Panc1 (cell line): ENCODE measurements at regions not wholly inside any gene's neighbourhood (a gene's known extent, or its start where the extent isn't known, plus 50 kb on each side); places are given as distances from the start of the nearest gene placed in this dataset.

Experiments used
- ATAC-seq: fragments of 200-7000 bp; cut with Tn5 transposase; 2 replicates; pipeline ENCODE4 v1.9.1; 2020; ENCODE audit warnings: mild to moderate bottlenecking, moderate library complexity
- BruUV-seq: library from RNA; stranded (reverse); fragments of 400-500 nt; replicated peaks from 2 replicates; lab custom pipeline; 2021; lab: Mats Ljungman, UMichigan
- CTCF ChIA-PET: fragments of 300-600 bp; sonication (Branson Sonifier 250); formaldehyde crosslinking; loops from one replicate; lab custom pipeline; 2022; ENCODE audit warnings: antibody characterized with exemption; lab: Charles Lee
- POLR2A ChIA-PET: fragments of 300-600 bp; sonication (Branson Sonifier 250); formaldehyde crosslinking; loops from one replicate; lab custom pipeline; 2022; ENCODE audit warnings: antibody characterized with exemption; lab: Charles Lee
- DNase-seq: peaks from one replicate; pipeline ENCODE4 v3.0.0-alpha.2; 2010; ENCODE audit warnings: low read depth, low spot score
- H3K27ac ChIP-seq: 2 replicates; pipeline ENCODE4 v1.5.1; 2011; ENCODE audit warnings: mild to moderate bottlenecking, low read length, inconsistent platforms
- H3K27me3 ChIP-seq: fragments of 200-500 bp; sonication (Bioruptor generic); 2 replicates; pipeline ENCODE4 v1.6.0; 2014; ENCODE audit warnings: low read length, inconsistent platforms; ENCODE audit not compliant: control insufficient read depth, insufficient read depth
- H3K36me3 ChIP-seq: fragments of 200-500 bp; sonication (Bioruptor generic); 2 replicates; pipeline ENCODE4 v1.5.1; 2014; ENCODE audit warnings: inconsistent platforms, mild to moderate bottlenecking, low read length, moderate library complexity; ENCODE audit not compliant: control insufficient read depth, insufficient read depth
- H3K4me1 ChIP-seq: 2 replicates; pipeline ENCODE4 v1.5.1; 2011; ENCODE audit warnings: inconsistent platforms, mild to moderate bottlenecking, low read length, moderate library complexity; ENCODE audit not compliant: control insufficient read depth, insufficient read depth
- H3K4me3 ChIP-seq, 2 experiments: 2 replicates each; pipeline ENCODE4 v1.5.1; 2011 to 2012; ENCODE audit warnings: low read depth in 2 of 2, low read length in 2 of 2, mild to moderate bottlenecking in 2 of 2, inconsistent platforms in 1 of 2, moderate library complexity in 1 of 2
- H3K9me3 ChIP-seq: fragments of 200-500 bp; sonication (Bioruptor generic); 2 replicates; pipeline ENCODE4 v1.5.1; 2014; ENCODE audit warnings: low read depth, mild to moderate bottlenecking, inconsistent platforms, low read length, moderate library complexity; ENCODE audit not compliant: control insufficient read depth, insufficient read depth
- CTCF ChIP-seq: fragments of 450-650 bp; IDR thresholded peaks from 2 replicates; pipeline ENCODE4 v1.5.1; 2017; ENCODE audit warnings: mild to moderate bottlenecking
- POLR2AphosphoS5 ChIP-seq: IDR thresholded peaks from 2 replicates; pipeline ENCODE4 v1.6.1; 2012; ENCODE audit warnings: mild to moderate bottlenecking, low read depth, low read length, moderate library complexity
- REST ChIP-seq, 2 experiments: IDR thresholded peaks; 2 replicates each; pipeline ENCODE4 v1.6.1; 2011 to 2012; ENCODE audit warnings: low read depth in 2 of 2, control low read depth in 1 of 2, low read length in 1 of 2, mild to moderate bottlenecking in 1 of 2, moderate library complexity in 1 of 2; ENCODE audit not compliant: insufficient read depth in 1 of 2
- SIN3A ChIP-seq: IDR thresholded peaks from 2 replicates; pipeline ENCODE4 v1.6.1; 2012; ENCODE audit warnings: low read depth, mild to moderate bottlenecking, low read length, moderate library complexity, borderline replicate concordance; ENCODE audit not compliant: insufficient read depth
- TCF7L2 ChIP-seq: IDR thresholded peaks from 2 replicates; pipeline ENCODE4 v1.6.1; 2011; ENCODE audit warnings: mild to moderate bottlenecking, low read depth, low read length, inconsistent platforms
- in situ Hi-C: cut with HindIII; loops from 2 replicates; pipeline ENCODE4 v1.10.0; 2016; ENCODE audit warnings: low sequenced_read_pairs, low pct_unique_long_range_greater_than_20kb
- intact Hi-C: fragments of 100-400 bp; cut with micrococcal nuclease; formaldehyde crosslinking; loops from one replicate; pipeline ENCODE4 v1.10.0; 2022; ENCODE audit not compliant: unreplicated experiment

- POLR2A ChIA-PET: no interaction called here
- no peak overlapping the region for H3K4me3 ChIP-seq
- no peak for TF ChIP-seq CTCF
- no peak for TF ChIP-seq POLR2AphosphoS5
- no peak for TF ChIP-seq SIN3A
- no peak for TF ChIP-seq REST (IDR thresholded peaks at IDR 0.05; ENCODE audit: insufficient read depth in 1 of 2, low read depth in 2 of 2, low read length in 1 of 2)
- no peak for TF ChIP-seq TCF7L2
- no peaks in the 10 kb centered on the region for H3K27me3 ChIP-seq
- DNase-seq: no peak
- no peaks in the 10 kb centered on the region for H3K36me3 ChIP-seq
- H3K27ac ChIP-seq: no peak overlapping the region
- 0 out of 2 replicates have a peak, but pooled peaks cover 4% of the 10 kb centered on the region for H3K9me3 ChIP-seq
- in situ Hi-C loops: no loop called here
- CTCF ChIA-PET: no interaction called here
- no peak for ATAC-seq
- no TSS peak for BruUV-seq
- intact Hi-C loops: no loop called here
- H3K4me1 ChIP-seq: no peaks in the 10 kb centered on the region
Observed at GRCh38 chr7:40946549-40946948, 756.3 kb downstream of the INHBA start.

GRCh38 chr7:40945788-40946187 lies 757.1 kb downstream of the INHBA start:
- BruUV-seq: no TSS peak
- POLR2A ChIA-PET: no interaction called here

More at GRCh38 chr7:40945788-40946187, 757.1 kb downstream of the INHBA start:
- CTCF ChIA-PET: no interaction called here
- ATAC-seq (no peak), DNase-seq (no peak)
- H3K27ac ChIP-seq: no peak overlapping the region
- intact Hi-C loops: no loop called here
- H3K4me3 ChIP-seq: no peak overlapping the region
- H3K27me3 ChIP-seq: no peaks in the 10 kb centered on the region
- 0 out of 2 replicates have a peak, but pooled peaks cover 4% of the 10 kb centered on the region for H3K9me3 ChIP-seq
- in situ Hi-C loops: no loop called here
- H3K36me3 ChIP-seq: no peaks in the 10 kb centered on the region
- TF ChIP-seq SIN3A (no peak), POLR2AphosphoS5 (no peak), CTCF (no peak), TCF7L2 (no peak), REST (IDR thresholded peaks at IDR 0.05; ENCODE audit: insufficient read depth in 1 of 2, low read depth in 2 of 2, low read length in 1 of 2) (no peak)
- no peaks in the 10 kb centered on the region for H3K4me1 ChIP-seq
